ENCODE measurements at regions not wholly inside any gene's neighbourhood (a gene's known extent, or its start where the extent isn't known, plus 50 kb on each side); places are given as distances from the start of the nearest gene placed in this dataset.

GRCh38 chr13:50158385-50159165 lies 143.3 kb downstream of the KCNRG start:
- no peak for TF ChIP-seq CTCF (IDR thresholded peaks at IDR 0.05; ENCODE audit: insufficient read depth, low read length, poor library complexity, severe bottlenecking)
- no peak for TF ChIP-seq EZH2phosphoT487 (conservative IDR thresholded peaks at IDR 0.05; ENCODE audit: low read length)

Data from SU-DHL-6 (cell line).